C4-2B (cell line): ENCODE measurements at regions not wholly inside any gene's neighbourhood (a gene's known extent, or its start where the extent isn't known, plus 50 kb on each side); places are given as distances from the start of the nearest gene placed in this dataset.

ENCODE experiments used
- CTCF ChIP-seq: fragments of 450-650 bp; conservative IDR thresholded peaks from 2 replicates; pipeline ENCODE4 v1.5.1; 2017; ENCODE audit warnings: mild to moderate bottlenecking
- ZFX ChIP-seq: fragments of 450-650 bp; IDR thresholded peaks from 2 replicates; pipeline ENCODE4 v1.6.1; 2017

DNA sequence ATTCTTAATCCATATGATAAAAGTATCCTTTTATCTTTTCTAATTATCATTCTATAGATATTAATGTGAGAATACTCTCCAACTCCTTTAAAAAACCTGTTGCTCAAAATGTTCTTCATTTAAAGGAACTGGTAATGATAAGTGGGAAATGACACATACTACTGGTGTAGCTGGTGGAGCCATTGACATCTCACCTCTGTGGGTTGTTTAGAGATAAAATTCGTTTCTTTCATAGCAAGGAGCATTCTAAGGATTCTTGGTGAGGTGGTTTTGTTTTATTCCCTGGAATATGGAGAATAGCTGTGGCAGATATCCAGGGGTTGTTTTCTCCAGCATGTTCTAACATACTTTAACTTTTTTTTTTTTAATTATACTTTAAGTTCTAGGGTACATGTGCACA lies 299.8 kb upstream of the THBS1 start:
- no peak for TF ChIP-seq CTCF
- no peak for TF ChIP-seq ZFX
